PFSK-1 (cell line): ENCODE measurements at regions not wholly inside any gene's neighbourhood (a gene's known extent, or its start where the extent isn't known, plus 50 kb on each side); places are given as distances from the start of the nearest gene placed in this dataset.

Experiments
- FOXP2 ChIP-seq: optimal IDR thresholded peaks from 2 replicates; pipeline ENCODE3; 2011; ENCODE audit warnings: borderline replicate concordance, control low read depth, inconsistent platforms; ENCODE audit not compliant: insufficient read depth; ENCODE audit errors: extremely low read length, extremely low read depth
- POLR2AphosphoS5 ChIP-seq: IDR thresholded peaks from 2 replicates; pipeline ENCODE4 v1.6.1; 2012; ENCODE audit warnings: low read depth, mild to moderate bottlenecking, control low read depth, low read length, moderate library complexity
- REST ChIP-seq, 2 experiments: IDR thresholded peaks; 2 replicates each; pipeline versions ENCODE4 v1.6.1 to v1.8.0; 2011 to 2012; ENCODE audit warnings: low read depth in 2 of 2, low read length in 2 of 2, control low read depth in 1 of 2, inconsistent platforms in 1 of 2, mild to moderate bottlenecking in 1 of 2, moderate library complexity in 1 of 2; ENCODE audit not compliant: insufficient read depth in 1 of 2
- SIN3A ChIP-seq: IDR thresholded peaks from 2 replicates; pipeline ENCODE4 v1.6.1; 2012; ENCODE audit warnings: mild to moderate bottlenecking, low read length, moderate library complexity, borderline replicate concordance; ENCODE audit not compliant: insufficient read depth
- TAF1 ChIP-seq: IDR thresholded peaks from 2 replicates; pipeline ENCODE4 v1.6.1; 2012; ENCODE audit warnings: low read length, control low read depth, borderline replicate concordance; ENCODE audit not compliant: insufficient read depth

GRCh38 chr5:40270274-40270845, 409.4 kb upstream of the PTGER4 start:
- TF ChIP-seq FOXP2 (no peak), TAF1 (no peak), REST (IDR thresholded peaks at IDR 0.05; ENCODE audit: insufficient read depth in 1 of 2, low read depth in 2 of 2, low read length in 2 of 2) (no peak), POLR2AphosphoS5 (no peak), SIN3A (no peak)

DNA sequence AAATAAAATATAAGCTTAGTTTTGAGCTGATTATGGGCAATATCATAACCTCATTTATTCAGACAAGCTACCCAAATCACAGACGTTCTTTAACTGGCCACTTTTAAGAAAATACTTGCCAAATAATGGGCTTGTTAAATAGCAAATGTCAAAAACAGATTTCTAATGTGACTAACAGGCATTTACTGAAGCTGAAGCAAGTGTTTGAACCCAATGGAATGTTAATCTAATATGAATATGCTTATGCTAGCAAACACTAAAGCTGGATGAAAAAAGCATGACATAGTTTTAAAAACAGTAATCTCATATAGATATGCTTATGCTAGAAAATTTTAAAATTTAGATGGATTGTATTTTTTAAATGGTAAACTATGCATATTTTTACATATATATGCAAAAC, 411.6 kb upstream of the PTGER4 start:
- TF ChIP-seq POLR2AphosphoS5 (no peak), FOXP2 (no peak), REST (IDR thresholded peaks at IDR 0.05; ENCODE audit: insufficient read depth in 1 of 2, low read depth in 2 of 2, low read length in 2 of 2) (no peak), SIN3A (no peak), TAF1 (no peak)

DNA sequence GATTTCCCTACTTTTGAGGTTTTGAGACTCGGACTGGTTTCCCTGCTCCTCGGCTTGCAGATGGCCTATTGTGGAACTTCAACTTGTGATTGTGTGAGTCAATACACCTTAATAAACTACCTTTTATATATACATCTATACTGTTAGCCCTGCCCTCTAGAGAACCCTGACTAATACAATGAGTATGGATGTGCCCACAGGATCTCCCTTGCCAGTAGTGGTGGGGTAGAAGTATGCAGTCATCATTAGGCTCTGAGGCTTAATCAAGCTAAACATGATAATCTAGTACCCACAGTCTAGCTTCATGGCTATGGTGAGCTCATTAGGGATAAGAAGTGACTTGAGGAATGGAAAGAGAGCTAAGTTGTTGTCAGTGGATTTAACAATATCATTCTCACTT, 412.8 kb upstream of the PTGER4 start:
- no peak for TF ChIP-seq REST (IDR thresholded peaks at IDR 0.05; ENCODE audit: insufficient read depth in 1 of 2, low read depth in 2 of 2, low read length in 2 of 2)
- TF ChIP-seq TAF1 = no peak
- no peak for TF ChIP-seq POLR2AphosphoS5
- no peak for TF ChIP-seq FOXP2
- no peak for TF ChIP-seq SIN3A

GRCh38 chr5:40261984-40262383, 417.7 kb upstream of the PTGER4 start:
- no peak for TF ChIP-seq SIN3A

DNA sequence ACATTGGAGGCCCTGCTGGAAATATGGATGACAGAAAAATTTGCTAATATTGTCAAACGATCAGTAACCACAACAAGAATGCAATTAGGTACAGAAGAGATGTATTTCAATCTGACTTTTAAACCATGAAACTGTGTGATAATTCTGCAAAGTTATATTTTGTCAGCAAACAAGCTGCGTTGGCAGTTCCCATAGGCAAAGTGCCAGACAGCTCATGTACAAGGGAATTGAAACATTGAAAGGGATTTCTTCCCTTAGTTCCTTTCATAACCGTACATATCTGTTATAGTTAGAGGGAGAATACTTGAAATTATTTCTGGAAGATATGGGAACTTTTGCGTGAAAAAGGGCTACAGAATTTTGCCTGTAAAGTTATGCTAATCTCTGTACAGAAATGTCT, 419.4 kb upstream of the PTGER4 start:
- TF ChIP-seq POLR2AphosphoS5 = no peak
- no peak for TF ChIP-seq FOXP2
- no peak for TF ChIP-seq SIN3A
- TF ChIP-seq TAF1 = no peak
- TF ChIP-seq REST (IDR thresholded peaks at IDR 0.05; ENCODE audit: insufficient read depth in 1 of 2, low read depth in 2 of 2, low read length in 2 of 2) = no peak

DNA sequence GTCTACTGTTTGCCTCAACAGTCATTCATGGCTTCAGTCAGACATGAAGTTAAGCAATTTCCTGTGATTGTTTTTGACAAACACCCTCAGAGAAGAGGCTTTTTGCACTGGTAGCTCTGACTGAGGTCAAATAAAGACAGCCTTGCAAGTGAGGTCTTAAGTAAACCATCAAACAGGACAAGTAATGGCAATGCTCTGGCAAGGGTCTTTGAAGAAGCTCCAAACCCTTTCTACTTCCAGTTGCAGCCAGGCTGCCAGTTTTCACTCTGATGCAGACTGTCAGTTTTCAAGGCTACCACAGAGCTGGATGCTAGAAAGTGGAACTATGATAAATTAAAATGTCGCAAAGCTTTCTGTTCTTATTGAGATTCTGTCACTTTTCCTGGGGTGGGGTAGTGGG, 421.5 kb upstream of the PTGER4 start:
- TF ChIP-seq REST (IDR thresholded peaks at IDR 0.05; ENCODE audit: insufficient read depth in 1 of 2, low read depth in 2 of 2, low read length in 2 of 2) (no peak), POLR2AphosphoS5 (no peak), TAF1 (no peak), SIN3A (no peak), FOXP2 (no peak)
